Activated CD8-positive, alpha-beta memory T cell treated with anti-CD3 and anti-CD28 coated beads for 4 hours (primary cell): ENCODE measurements at regions not wholly inside any gene's neighbourhood (a gene's known extent, or its start where the extent isn't known, plus 50 kb on each side); places are given as distances from the start of the nearest gene placed in this dataset.

Source experiments
- DNase-seq, 2 donors: peaks; one replicate each; pipeline ENCODE4 v3.0.0-alpha.2; 2020; ENCODE audit warnings: low read depth in 2 of 2

- DNase-seq, result no peak
Measured at GRCh38 chr9:79140751-79141150, 431.0 kb upstream of the TLE4 start.

- no peak for DNase-seq
Measured at GRCh38 chr9:79143211-79143610, 428.6 kb upstream of the TLE4 start.

GRCh38 chr9:79145442-79145841 lies 426.3 kb upstream of the TLE4 start:
- DNase-seq, result no peak

- no peak for DNase-seq
Measured at GRCh38 chr9:79149585-79149984, 422.2 kb upstream of the TLE4 start.

GRCh38 chr9:79151791-79152190 lies 420.0 kb upstream of the TLE4 start:
- DNase-seq, result no peak

- DNase-seq, result no peak
Measured at GRCh38 chr9:79152306-79152705, 419.5 kb upstream of the TLE4 start.

- DNase-seq, result no peak
Measured at GRCh38 chr9:79154806-79155205, 417.0 kb upstream of the TLE4 start.

- no peak for DNase-seq
Measured at GRCh38 chr9:79155308-79155707, 416.5 kb upstream of the TLE4 start.

GRCh38 chr9:79163544-79163943 lies 408.2 kb upstream of the TLE4 start:
- no peak for DNase-seq

GRCh38 chr9:79164406-79164805 lies 407.4 kb upstream of the TLE4 start:
- DNase-seq, result no peak

GRCh38 chr9:79165020-79165780 lies 406.6 kb upstream of the TLE4 start:
- no peak for DNase-seq

- DNase-seq, result no peak
Measured at GRCh38 chr9:79166005-79166404, 405.8 kb upstream of the TLE4 start.

- no peak for DNase-seq
Measured at GRCh38 chr9:79170643-79171042, 401.1 kb upstream of the TLE4 start.

- DNase-seq, result no peak
Measured at GRCh38 chr9:79173932-79174331, 397.8 kb upstream of the TLE4 start.

GRCh38 chr9:79176014-79176697 lies 395.6 kb upstream of the TLE4 start:
- DNase-seq, result no peak

- DNase-seq, result no peak
Measured at GRCh38 chr9:79184831-79185230, 386.9 kb upstream of the TLE4 start.

GRCh38 chr9:79185866-79186265 lies 385.9 kb upstream of the TLE4 start:
- DNase-seq, result no peak

GRCh38 chr9:79189511-79189924 lies 382.2 kb upstream of the TLE4 start:
- no peak for DNase-seq

- DNase-seq, result no peak
Measured at GRCh38 chr9:79193001-79193400, 378.8 kb upstream of the TLE4 start.

- no peak for DNase-seq
Measured at GRCh38 chr9:79193501-79194223, 378.1 kb upstream of the TLE4 start.

- DNase-seq, result no peak
Measured at GRCh38 chr9:79195879-79196278, 375.9 kb upstream of the TLE4 start.

- no peak for DNase-seq
Measured at GRCh38 chr9:79196606-79197005, 375.2 kb upstream of the TLE4 start.

GRCh38 chr9:79200336-79200735 lies 371.4 kb upstream of the TLE4 start:
- DNase-seq, result no peak
